ENCODE measurements at regions not wholly inside any gene's neighbourhood (a gene's known extent, or its start where the extent isn't known, plus 50 kb on each side); places are given as distances from the start of the nearest gene placed in this dataset.

- TF ChIP-seq POLR2A (IDR thresholded peaks at IDR 0.05; ENCODE audit: low read depth, low read length) (no peak), RCOR1 (IDR thresholded peaks at IDR 0.05; ENCODE audit: insufficient replicate concordance, low read length) (no peak), MAZ (IDR thresholded peaks at IDR 0.05; ENCODE audit: borderline replicate concordance, low read depth, low read length) (no peak), RAD21 (IDR thresholded peaks at IDR 0.05; ENCODE audit: low read length) (no peak), CHD1 (IDR thresholded peaks at IDR 0.05; ENCODE audit: low read depth, low read length) (no peak), MXI1 (IDR thresholded peaks at IDR 0.05; ENCODE audit: borderline replicate concordance, low read depth, low read length) (no peak), RFX5 (IDR thresholded peaks at IDR 0.05; ENCODE audit: low read depth, low read length) (no peak)
- TF ChIP-seq, protein P1, sequence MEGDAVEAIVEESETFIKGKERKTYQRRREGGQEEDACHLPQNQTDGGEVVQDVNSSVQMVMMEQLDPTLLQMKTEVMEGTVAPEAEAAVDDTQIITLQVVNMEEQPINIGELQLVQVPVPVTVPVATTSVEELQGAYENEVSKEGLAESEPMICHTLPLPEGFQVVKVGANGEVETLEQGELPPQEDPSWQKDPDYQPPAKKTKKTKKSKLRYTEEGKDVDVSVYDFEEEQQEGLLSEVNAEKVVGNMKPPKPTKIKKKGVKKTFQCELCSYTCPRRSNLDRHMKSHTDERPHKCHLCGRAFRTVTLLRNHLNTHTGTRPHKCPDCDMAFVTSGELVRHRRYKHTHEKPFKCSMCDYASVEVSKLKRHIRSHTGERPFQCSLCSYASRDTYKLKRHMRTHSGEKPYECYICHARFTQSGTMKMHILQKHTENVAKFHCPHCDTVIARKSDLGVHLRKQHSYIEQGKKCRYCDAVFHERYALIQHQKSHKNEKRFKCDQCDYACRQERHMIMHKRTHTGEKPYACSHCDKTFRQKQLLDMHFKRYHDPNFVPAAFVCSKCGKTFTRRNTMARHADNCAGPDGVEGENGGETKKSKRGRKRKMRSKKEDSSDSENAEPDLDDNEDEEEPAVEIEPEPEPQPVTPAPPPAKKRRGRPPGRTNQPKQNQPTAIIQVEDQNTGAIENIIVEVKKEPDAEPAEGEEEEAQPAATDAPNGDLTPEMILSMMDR (conservative IDR thresholded peaks at IDR 0.05; ENCODE audit: low read depth, low read length): no peak
These were observed 183.3 kb upstream of the BTBD3 start for GRCh38 chr20:11734431-11734830.
